HG03159 (cell line): ENCODE measurements at regions not wholly inside any gene's neighbourhood (a gene's known extent, or its start where the extent isn't known, plus 50 kb on each side); places are given as distances from the start of the nearest gene placed in this dataset.
"Not testable (repeated sequence)": the region's sequence is repeated elsewhere in the genome, so short reads cannot be mapped to it uniquely, and the experiment has no call there.

Experiments
- ATAC-seq: cut with Tn5 transposase; IDR thresholded peaks from one replicate; pipeline ENCODE4 v1.9.1; 2021; ENCODE audit warnings: mild to moderate bottlenecking, moderate library complexity; ENCODE audit not compliant: unreplicated experiment

DNA sequence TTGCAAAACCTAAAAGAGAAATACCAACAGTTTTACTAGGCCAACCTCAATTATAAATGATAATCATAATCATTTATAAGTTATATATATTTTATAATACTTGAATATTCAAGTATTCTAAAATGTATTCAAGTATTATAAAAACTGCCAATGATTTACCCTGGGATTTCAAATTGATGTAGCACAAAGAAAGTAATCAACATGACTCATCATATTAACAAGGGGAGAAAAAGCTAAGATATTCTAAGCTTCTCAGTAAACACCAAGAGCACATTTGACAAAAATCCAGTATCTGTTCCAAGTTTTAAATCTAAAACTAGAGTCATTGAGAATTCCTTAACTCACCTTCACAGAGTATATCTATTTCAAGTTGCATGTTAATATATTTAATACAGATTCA lies 56.1 kb downstream of the CAPZA3 start:
- ATAC-seq = no peak

- ATAC-seq = no peak
These were observed 59.7 kb downstream of the CAPZA3 start for GRCh38 chr12:18797604-18798003.

- ATAC-seq = no peak
These were observed 60.8 kb downstream of the CAPZA3 start for GRCh38 chr12:18798535-18799361.

DNA sequence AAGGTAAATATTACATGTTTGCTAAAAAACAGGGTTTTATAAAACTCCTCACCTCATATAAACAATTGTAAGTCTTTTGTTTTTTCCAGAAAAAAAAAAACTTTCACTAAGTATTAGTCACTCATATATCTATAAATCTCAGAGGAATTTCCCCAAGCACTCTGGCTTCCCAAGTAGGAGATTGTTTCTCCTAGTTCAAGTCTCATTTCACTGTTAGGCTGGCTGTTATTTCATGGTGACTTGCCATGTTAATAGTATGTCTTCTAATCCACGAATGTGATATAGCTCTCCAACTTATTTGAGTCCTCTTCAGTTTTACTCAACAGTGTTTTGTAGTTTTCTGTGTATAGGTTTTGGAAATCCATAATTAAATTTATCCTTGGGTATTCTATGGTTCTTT lies 61.6 kb downstream of the CAPZA3 start:
- ATAC-seq = no peak

GRCh38 chr12:18805516-18806248 lies 67.8 kb downstream of the CAPZA3 start:
- ATAC-seq = no peak

DNA sequence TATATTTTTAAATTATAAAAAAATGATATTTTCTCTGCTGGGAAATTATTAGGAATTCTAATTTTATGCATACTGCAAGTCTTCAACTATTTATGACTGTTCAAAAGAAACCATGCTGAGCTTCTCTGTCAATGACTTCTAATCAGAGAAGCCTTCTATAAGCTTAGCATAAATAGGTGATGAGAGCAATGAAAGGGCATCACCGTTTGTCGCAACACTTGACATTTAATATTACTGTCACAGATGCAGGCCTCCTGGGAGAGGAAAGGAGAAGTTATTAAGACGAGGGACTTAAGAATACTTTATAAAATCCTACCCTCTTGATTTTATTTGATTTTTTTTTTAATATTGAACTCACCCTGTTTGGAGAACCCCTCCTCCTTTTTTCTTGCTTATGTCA lies 69.8 kb downstream of the CAPZA3 start:
- no peak for ATAC-seq

GRCh38 chr12:18808221-18808620 lies 70.3 kb downstream of the CAPZA3 start:
- ATAC-seq = no peak

- ATAC-seq = no peak
These were observed 72.8 kb downstream of the CAPZA3 start for GRCh38 chr12:18810537-18811253.

- ATAC-seq = no peak
These were observed 73.4 kb downstream of the CAPZA3 start for GRCh38 chr12:18811273-18811672.

- ATAC-seq = no peak
These were observed 75.8 kb downstream of the CAPZA3 start for GRCh38 chr12:18813753-18814152.

DNA sequence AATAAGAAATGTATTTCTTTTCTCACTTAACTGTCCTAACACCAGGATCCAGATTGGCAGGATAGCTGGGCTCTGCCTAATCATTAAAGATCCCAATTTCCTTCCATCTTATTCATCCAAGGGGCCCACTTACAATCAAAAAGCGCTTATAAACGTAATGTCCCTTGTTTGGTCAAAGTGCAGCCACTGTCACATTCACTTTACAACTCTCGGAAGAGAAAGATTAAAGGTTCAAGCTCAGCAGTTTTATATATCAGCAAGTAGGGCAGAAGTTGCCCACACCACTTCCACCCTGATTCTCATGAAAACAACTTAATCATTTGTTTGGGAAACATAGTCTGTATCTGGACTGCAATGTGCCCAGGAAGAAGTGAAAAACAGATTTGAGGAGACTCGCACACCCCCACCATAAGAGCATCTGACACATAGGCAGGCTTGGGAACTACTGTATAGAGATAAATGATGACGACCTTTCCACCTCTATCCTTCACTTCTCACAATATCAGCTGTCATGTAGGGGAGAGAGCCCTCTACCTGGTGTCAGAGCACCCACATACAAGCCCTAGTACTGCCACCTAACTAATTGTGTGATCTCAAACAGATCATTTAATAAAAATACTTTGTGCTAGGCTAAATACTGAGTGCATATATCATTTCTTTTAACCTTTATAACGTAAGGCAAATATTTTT lies 80.8 kb downstream of the CAPZA3 start:
- ATAC-seq = no peak

DNA sequence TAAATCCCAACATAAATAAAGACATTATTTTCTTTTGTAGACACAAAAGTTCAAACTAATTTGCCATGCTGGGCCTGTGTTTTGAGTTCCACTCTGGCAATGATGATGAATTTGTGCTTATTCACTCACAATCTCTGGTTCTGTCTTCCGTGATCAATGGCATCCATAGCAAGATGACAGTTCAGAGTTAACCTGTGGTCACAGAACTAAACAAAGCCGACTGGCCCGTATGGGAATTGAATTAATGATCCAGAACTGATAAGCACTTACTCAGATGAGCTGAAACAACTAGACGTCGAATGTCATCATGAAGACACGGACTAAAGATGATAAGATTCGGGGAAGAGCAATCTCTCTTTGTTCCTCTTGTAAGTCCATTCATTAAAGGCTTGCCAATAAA lies 81.6 kb downstream of the CAPZA3 start:
- no peak for ATAC-seq

- no peak for ATAC-seq
These were observed 85.5 kb downstream of the CAPZA3 start for GRCh38 chr12:18823461-18823860.

GRCh38 chr12:18824287-18824686 lies 86.4 kb downstream of the CAPZA3 start:
- ATAC-seq = no peak

- ATAC-seq = no peak
These were observed 87.2 kb downstream of the CAPZA3 start for GRCh38 chr12:18825138-18825537.

- ATAC-seq = no peak
These were observed 90.0 kb downstream of the CAPZA3 start for GRCh38 chr12:18827913-18828312.

GRCh38 chr12:18828483-18828882 lies 90.6 kb downstream of the CAPZA3 start:
- ATAC-seq = no peak

DNA sequence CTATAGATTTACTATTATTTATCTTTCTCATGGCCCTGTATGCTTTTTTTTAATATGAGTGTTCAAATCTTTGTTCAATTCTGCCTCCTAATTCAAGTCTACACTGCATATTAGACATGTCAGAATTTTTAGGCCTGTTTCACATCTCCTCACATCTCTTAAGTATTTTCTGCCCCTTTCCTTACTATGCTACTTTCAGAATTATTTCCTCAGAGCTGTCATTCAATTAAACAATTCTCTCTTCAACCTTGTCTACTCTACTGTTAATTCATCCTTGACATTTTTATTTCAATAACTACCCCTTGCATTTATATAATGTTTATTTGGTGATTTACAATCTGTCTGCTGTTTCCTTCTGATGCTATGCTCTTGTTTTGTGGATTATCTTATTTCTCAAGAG lies 91.1 kb downstream of the CAPZA3 start:
- no peak for ATAC-seq

GRCh38 chr12:18832932-18833331 lies 95.0 kb downstream of the CAPZA3 start:
- ATAC-seq = not testable (repeated sequence)

DNA sequence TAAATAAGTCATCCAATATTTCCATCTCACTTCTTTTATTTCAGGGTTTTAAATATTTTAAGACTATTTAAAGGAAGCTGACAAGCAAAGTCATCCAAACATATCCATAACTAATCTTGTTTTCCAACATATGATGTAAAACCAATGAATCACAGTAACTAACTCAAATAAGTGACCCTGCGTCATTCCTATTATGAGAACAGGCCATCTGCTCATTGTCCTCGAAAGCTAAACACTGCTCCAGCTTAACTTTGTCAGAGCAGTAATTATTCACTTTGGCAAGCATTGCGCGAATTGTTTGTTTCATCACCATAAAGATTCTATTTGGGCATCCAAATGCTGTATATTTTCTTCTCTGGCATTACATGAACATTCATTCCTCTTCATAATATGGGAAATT lies 99.1 kb downstream of the CAPZA3 start:
- ATAC-seq = no peak

GRCh38 chr12:18837505-18837904 lies 99.6 kb downstream of the CAPZA3 start:
- ATAC-seq = no peak
